ENCODE measurements at regions not wholly inside any gene's neighbourhood (a gene's known extent, or its start where the extent isn't known, plus 50 kb on each side); places are given as distances from the start of the nearest gene placed in this dataset.

DNA sequence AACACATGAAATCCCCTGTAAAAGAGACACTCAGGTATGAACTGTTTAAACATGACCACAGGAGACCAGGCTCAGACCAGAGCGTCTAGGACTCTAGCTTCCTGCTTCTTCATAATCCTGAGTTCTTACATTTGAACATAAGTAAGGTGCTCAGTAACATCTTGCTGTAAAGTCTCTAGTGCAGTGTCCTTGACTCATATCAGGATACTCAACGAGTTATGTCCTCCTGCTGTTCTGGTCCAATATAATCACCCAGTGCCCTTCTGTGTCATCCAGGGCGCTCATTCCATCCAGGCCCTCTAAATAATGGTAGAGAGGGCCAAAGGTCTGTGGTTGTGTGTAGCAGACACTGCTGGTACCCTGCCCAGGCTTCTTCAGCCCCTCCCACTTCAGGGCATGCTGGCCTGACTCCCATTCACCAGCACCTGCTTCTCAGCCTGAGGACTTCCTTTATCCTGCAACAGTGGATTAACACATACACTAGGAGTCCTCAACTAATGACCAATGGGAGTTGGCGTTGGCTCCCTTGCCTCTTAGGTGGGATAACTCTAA is 66.8 kb upstream of the MOCS1 start:
- TF ChIP-seq, protein P1, sequence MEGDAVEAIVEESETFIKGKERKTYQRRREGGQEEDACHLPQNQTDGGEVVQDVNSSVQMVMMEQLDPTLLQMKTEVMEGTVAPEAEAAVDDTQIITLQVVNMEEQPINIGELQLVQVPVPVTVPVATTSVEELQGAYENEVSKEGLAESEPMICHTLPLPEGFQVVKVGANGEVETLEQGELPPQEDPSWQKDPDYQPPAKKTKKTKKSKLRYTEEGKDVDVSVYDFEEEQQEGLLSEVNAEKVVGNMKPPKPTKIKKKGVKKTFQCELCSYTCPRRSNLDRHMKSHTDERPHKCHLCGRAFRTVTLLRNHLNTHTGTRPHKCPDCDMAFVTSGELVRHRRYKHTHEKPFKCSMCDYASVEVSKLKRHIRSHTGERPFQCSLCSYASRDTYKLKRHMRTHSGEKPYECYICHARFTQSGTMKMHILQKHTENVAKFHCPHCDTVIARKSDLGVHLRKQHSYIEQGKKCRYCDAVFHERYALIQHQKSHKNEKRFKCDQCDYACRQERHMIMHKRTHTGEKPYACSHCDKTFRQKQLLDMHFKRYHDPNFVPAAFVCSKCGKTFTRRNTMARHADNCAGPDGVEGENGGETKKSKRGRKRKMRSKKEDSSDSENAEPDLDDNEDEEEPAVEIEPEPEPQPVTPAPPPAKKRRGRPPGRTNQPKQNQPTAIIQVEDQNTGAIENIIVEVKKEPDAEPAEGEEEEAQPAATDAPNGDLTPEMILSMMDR (IDR thresholded peaks at IDR 0.05; ENCODE audit: low read depth, low read length, poor library complexity, severe bottlenecking) = no peak
- TF ChIP-seq EZH2phosphoT487 (IDR thresholded peaks at IDR 0.05; ENCODE audit: borderline replicate concordance, low read length) = no peak
